Mesenchymal stem cell (in vitro differentiated cells and primary cell): ENCODE measurements at regions not wholly inside any gene's neighbourhood (a gene's known extent, or its start where the extent isn't known, plus 50 kb on each side); places are given as distances from the start of the nearest gene placed in this dataset. TPM values are rescaled to one million over a fixed set of nuclear protein-coding genes. Genes with fewer than 3 reads are reported as not detected.

Experiments
- DNase-seq: peaks from one replicate; pipeline ENCODE4 v3.0.0-alpha.2; 2013
- H2AFZ ChIP-seq: one replicate; pipeline ENCODE4 v1.6.1; 2013; ENCODE audit warnings: low read depth, mild to moderate bottlenecking, control low read depth, inconsistent platforms, low read length, moderate library complexity
- H2AK5ac ChIP-seq: 2 replicates; pipeline ENCODE4 v1.6.1; 2013; ENCODE audit warnings: low read length, moderate library complexity, mild to moderate bottlenecking, inconsistent platforms; ENCODE audit not compliant: severe bottlenecking
- H2BK120ac ChIP-seq: one replicate; pipeline ENCODE4 v1.6.1; 2013; ENCODE audit warnings: low read depth, mild to moderate bottlenecking, inconsistent platforms, low read length, moderate library complexity
- H2BK12ac ChIP-seq, 2 experiments: one replicate each; pipeline ENCODE4 v1.6.1; 2013; ENCODE audit warnings: inconsistent platforms in 2 of 2, low read length in 2 of 2, mild to moderate bottlenecking in 2 of 2, moderate library complexity in 2 of 2, control low read depth in 1 of 2
- H2BK15ac ChIP-seq: one replicate; pipeline ENCODE4 v1.6.1; 2013; ENCODE audit warnings: mild to moderate bottlenecking, low read depth, inconsistent platforms; ENCODE audit not compliant: poor library complexity, severe bottlenecking
- H2BK5ac ChIP-seq: 2 replicates; pipeline ENCODE4 v1.6.1; 2013; ENCODE audit warnings: low read depth, mild to moderate bottlenecking, low read length, control low read depth, inconsistent platforms; ENCODE audit not compliant: poor library complexity, severe bottlenecking
- H3K14ac ChIP-seq, 2 experiments: one replicate each; pipeline ENCODE4 v1.6.1; 2013; ENCODE audit warnings: inconsistent platforms in 2 of 2, low read length in 2 of 2, control low read depth in 1 of 2, mild to moderate bottlenecking in 1 of 2, moderate library complexity in 1 of 2
- H3K18ac ChIP-seq, 2 experiments: one replicate each; pipeline ENCODE4 v1.6.1; 2013; ENCODE audit warnings: inconsistent platforms in 2 of 2, low read length in 2 of 2, control low read depth in 1 of 2, low read depth in 1 of 2, mild to moderate bottlenecking in 1 of 2
- H3K23ac ChIP-seq, 2 experiments: one replicate each; pipeline ENCODE4 v1.6.1; 2013; ENCODE audit warnings: inconsistent platforms in 2 of 2, low read length in 2 of 2, mild to moderate bottlenecking in 2 of 2, moderate library complexity in 2 of 2, control low read depth in 1 of 2
- H3K27ac ChIP-seq: 2 replicates; pipeline ENCODE4 v1.5.1; 2013; ENCODE audit warnings: mild to moderate bottlenecking, moderate library complexity, low read length, control low read depth, inconsistent platforms; ENCODE audit not compliant: poor library complexity, severe bottlenecking
- H3K27me3 ChIP-seq, 2 experiments: 2 replicates each; pipeline versions ENCODE4 v1.6.1 to v1.7.0; 2013; ENCODE audit warnings: low read length in 2 of 2, mild to moderate bottlenecking in 2 of 2, moderate library complexity in 2 of 2, control low read depth in 1 of 2, inconsistent platforms in 1 of 2; ENCODE audit not compliant: control insufficient read depth in 1 of 2, insufficient read depth in 1 of 2
- H3K36me3 ChIP-seq, 2 experiments: 2 replicates each; pipeline versions ENCODE4 v1.6.1 to v1.7.0; 2013; ENCODE audit warnings: low read length in 2 of 2, control low read depth in 1 of 2, inconsistent platforms in 1 of 2, low read depth in 1 of 2, mild to moderate bottlenecking in 1 of 2; ENCODE audit not compliant: insufficient read depth in 2 of 2, control insufficient read depth in 1 of 2
- H3K4ac ChIP-seq, 2 experiments: one replicate each; pipeline ENCODE4 v1.6.1; 2013; ENCODE audit warnings: inconsistent platforms in 2 of 2, low read length in 2 of 2, mild to moderate bottlenecking in 2 of 2, moderate library complexity in 2 of 2, control low read depth in 1 of 2, low read depth in 1 of 2
- H3K4me1 ChIP-seq: 2 replicates; pipeline ENCODE4 v1.6.1; 2013; ENCODE audit warnings: low read depth, low read length, control low read depth; ENCODE audit not compliant: control insufficient read depth, insufficient read depth
- H3K4me2 ChIP-seq: 2 replicates; pipeline ENCODE4 v1.6.1; 2013; ENCODE audit warnings: low read length, mild to moderate bottlenecking, inconsistent platforms; ENCODE audit not compliant: poor library complexity, severe bottlenecking
- H3K4me3 ChIP-seq, 2 experiments: 2 replicates each; pipeline versions ENCODE4 v1.5.1 to v1.7.0; 2013; ENCODE audit warnings: low read length in 2 of 2, mild to moderate bottlenecking in 2 of 2, control low read depth in 1 of 2, low read depth in 1 of 2; ENCODE audit not compliant: insufficient read depth in 1 of 2
- H3K79me1 ChIP-seq: replicated peaks from 2 replicates; pipeline ENCODE4 v1.6.1; 2013; ENCODE audit warnings: mild to moderate bottlenecking, control low read depth, low read length, inconsistent platforms; ENCODE audit not compliant: poor library complexity, severe bottlenecking
- H3K9ac ChIP-seq: 2 replicates; pipeline ENCODE4 v1.7.0; 2013; ENCODE audit warnings: mild to moderate bottlenecking, low read length, moderate library complexity
- H3K9me3 ChIP-seq: 2 replicates; pipeline ENCODE4 v1.7.0; 2013; ENCODE audit warnings: mild to moderate bottlenecking, low read length; ENCODE audit not compliant: control insufficient read depth
- H4K8ac ChIP-seq: one replicate; pipeline ENCODE4 v1.6.1; 2013; ENCODE audit warnings: inconsistent platforms, mild to moderate bottlenecking, low read length, moderate library complexity
- H4K91ac ChIP-seq: one replicate; pipeline ENCODE4 v1.6.1; 2013; ENCODE audit warnings: mild to moderate bottlenecking, low read length, inconsistent platforms
- WGBS: methylation state at CpG from one replicate; pipeline ENCODE4 v1.1.7; 2013; ENCODE audit warnings: mixed read lengths; 5-methylcytosine and 5-hydroxymethylcytosine counted together
- small RNA-seq: library from polyadenylated mRNA; stranded (forward); fragments of <200 nt; extraction: miRNeasy Mini kit (QIAGEN cat#:217004); gene quantifications from one replicate; pipeline ENCODE3, GENCODE V24; 2013; ENCODE audit warnings: low read depth

- Histone ChIP-seq H2AK5ac (no peak overlapping the region), H4K8ac (no peak overlapping the region), H2BK5ac (no peak overlapping the region), H3K9me3 (peaks cover 14% of the 10 kb centered on the region), H3K4me2 (no peak overlapping the region), H3K4me3 (no peak overlapping the region), H3K79me1 (no peaks in the 10 kb centered on the region), H3K4me1 (no peaks in the 10 kb centered on the region), H2AFZ (no peak overlapping the region), H3K14ac (no peak overlapping the region), H3K27me3 (no peaks in the 10 kb centered on the region), H3K36me3 (no peaks in the 10 kb centered on the region), H2BK12ac (no peak overlapping the region), H3K4ac (no peak overlapping the region), H2BK15ac (no peak overlapping the region), H3K9ac (no peak overlapping the region), H3K23ac (no peak overlapping the region), H3K18ac (no peak overlapping the region), H3K27ac (no peak overlapping the region), H2BK120ac (no peak overlapping the region), H4K91ac (no peak overlapping the region)
- 72% methylated on average over 4 of the region's 4 CpGs for WGBS
- DNase-seq: no peak
Observed at GRCh38 chr6:76330031-76330430, 257.6 kb upstream of the IMPG1 start.

DNA sequence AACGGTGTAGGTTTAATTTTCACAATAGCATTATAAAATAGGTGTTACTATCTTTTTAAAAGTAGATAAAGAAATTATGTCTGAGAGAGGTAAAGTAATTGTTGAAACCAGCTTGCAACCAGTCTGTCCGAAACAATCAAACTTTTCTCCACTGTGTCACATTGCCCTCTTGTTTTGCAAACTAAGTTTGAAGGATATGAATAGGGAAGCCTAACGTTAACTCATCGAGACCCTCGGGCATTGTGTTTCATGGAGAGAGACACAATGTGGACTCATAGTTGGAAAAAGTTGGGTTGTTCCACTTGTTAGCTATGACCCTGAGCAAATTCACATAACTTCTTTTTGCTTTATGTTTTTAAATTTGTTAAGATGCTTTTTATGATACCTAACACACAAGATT lies 254.4 kb upstream of the IMPG1 start:
- H3K4me1 ChIP-seq: no peaks in the 10 kb centered on the region
- no peak overlapping the region for H2AFZ ChIP-seq
- no peak overlapping the region for H3K27ac ChIP-seq
- H3K9me3 ChIP-seq: peaks cover 9% of the 10 kb centered on the region
- no peak overlapping the region for H4K91ac ChIP-seq
- H2BK15ac ChIP-seq: no peak overlapping the region
- H2AK5ac ChIP-seq: no peak overlapping the region
- H2BK12ac ChIP-seq: no peak overlapping the region
- H3K79me1 ChIP-seq: no peaks in the 10 kb centered on the region
- H3K9ac ChIP-seq: no peak overlapping the region
- no peak overlapping the region for H3K18ac ChIP-seq
- no peak overlapping the region for H3K4ac ChIP-seq
- DNase-seq: no peak
- H3K36me3 ChIP-seq: no peaks in the 10 kb centered on the region
- H3K23ac ChIP-seq: no peak overlapping the region
- no peak overlapping the region for H2BK5ac ChIP-seq
- no peak overlapping the region for H3K4me3 ChIP-seq
- H3K27me3 ChIP-seq: no peaks in the 10 kb centered on the region
- no peak overlapping the region for H2BK120ac ChIP-seq
- 96% methylated on average over 4 of the region's 5 CpGs for WGBS
- H3K4me2 ChIP-seq: no peak overlapping the region
- H4K8ac ChIP-seq: no peak overlapping the region
- no peak overlapping the region for H3K14ac ChIP-seq

Small RNAs in the stretch of these regions (small RNA-seq; reads per million reads assigned to genes)
- gene AL365222.1 (not detected), gene RNU6-261P (not detected), gene RNU6-84P (not detected)
